Loucy (cell line): ENCODE measurements at regions not wholly inside any gene's neighbourhood (a gene's known extent, or its start where the extent isn't known, plus 50 kb on each side); places are given as distances from the start of the nearest gene placed in this dataset.

Experiments used
- H2AFZ ChIP-seq: fragments of 200-600 bp; sonication (generic); 2 replicates; pipeline ENCODE4 v1.6.0; 2016; ENCODE audit warnings: antibody characterized with exemption, mild to moderate bottlenecking, low read length, moderate library complexity
- H3F3A ChIP-seq: fragments of 200-600 bp; 2 replicates; pipeline ENCODE4 v1.6.0; 2016; ENCODE audit warnings: antibody characterized with exemption, low read depth, mild to moderate bottlenecking
- H3K27me3 ChIP-seq: fragments of 200-600 bp; sonication (generic); 2 replicates; pipeline ENCODE4 v1.6.1; 2014; ENCODE audit warnings: low read length, mild to moderate bottlenecking; ENCODE audit not compliant: insufficient read depth, poor library complexity, severe bottlenecking
- H3K36me3 ChIP-seq: fragments of 200-600 bp; sonication (generic); 2 replicates; pipeline ENCODE4 v1.6.1; 2016; ENCODE audit warnings: low read length; ENCODE audit not compliant: insufficient read depth
- H3K4me1 ChIP-seq: fragments of 200-600 bp; sonication (generic); 2 replicates; pipeline ENCODE4 v1.5.1; 2014; ENCODE audit warnings: low read length, mild to moderate bottlenecking; ENCODE audit not compliant: insufficient read depth, poor library complexity, severe bottlenecking
- H3K4me2 ChIP-seq: fragments of 200-600 bp; sonication (generic); 2 replicates; pipeline ENCODE4 v1.6.0; 2014; ENCODE audit warnings: antibody characterized with exemption, low read length, low read depth, mild to moderate bottlenecking; ENCODE audit not compliant: poor library complexity, severe bottlenecking
- H3K4me3 ChIP-seq: fragments of 200-600 bp; sonication (generic); 2 replicates; pipeline ENCODE4 v1.5.1; 2014; ENCODE audit warnings: low read length, mild to moderate bottlenecking, mixed read lengths; ENCODE audit not compliant: poor library complexity, severe bottlenecking
- H3K79me2 ChIP-seq: fragments of 200-600 bp; sonication (generic); 2 replicates; pipeline ENCODE4 v1.6.1; 2014; ENCODE audit warnings: low read length; ENCODE audit not compliant: insufficient read depth
- H3K9ac ChIP-seq: fragments of 200-600 bp; sonication (generic); 2 replicates; pipeline ENCODE4 v1.6.0; 2014; ENCODE audit warnings: mild to moderate bottlenecking, low read depth, low read length, moderate library complexity; ENCODE audit not compliant: poor library complexity, severe bottlenecking
- H3K9me2 ChIP-seq: fragments of 200-600 bp; sonication (generic); replicated peaks from 2 replicates; pipeline ENCODE4 v1.6.1; 2016; ENCODE audit warnings: low read depth, low read length, mixed read lengths
- H3K9me3 ChIP-seq: fragments of 200-600 bp; sonication (generic); 2 replicates; pipeline ENCODE4 v1.6.1; 2014; ENCODE audit warnings: mild to moderate bottlenecking, antibody characterized with exemption, low read length, low read depth; ENCODE audit not compliant: insufficient read depth
- H4K20me1 ChIP-seq: fragments of 200-600 bp; sonication (generic); 2 replicates; pipeline ENCODE4 v1.6.0; 2014; ENCODE audit warnings: antibody characterized with exemption, low read length, mild to moderate bottlenecking; ENCODE audit not compliant: insufficient read depth, poor library complexity, severe bottlenecking
- EZH2phosphoT487 ChIP-seq: fragments of 200-600 bp; IDR thresholded peaks from 2 replicates; pipeline ENCODE4 v1.6.1; 2018; ENCODE audit warnings: antibody characterized with exemption, mild to moderate bottlenecking, moderate library complexity, borderline replicate concordance
- TF ChIP-seq, protein P1 (sequence below): fragments of 200-600 bp; sonication (generic); conservative IDR thresholded peaks from 2 replicates; pipeline ENCODE4 v1.5.1; 2014; ENCODE audit warnings: mild to moderate bottlenecking, antibody characterized with exemption, low read length

GRCh38 chr5:78726571-78726970 is 78.0 kb upstream of the LHFPL2 start:
- Histone ChIP-seq H3K27me3 (no peaks in the 10 kb centered on the region), H4K20me1 (no peaks in the 10 kb centered on the region), H3K4me1 (peaks cover 13% of the 10 kb centered on the region), H3K79me2 (no peaks in the 10 kb centered on the region), H3K9me3 (no peaks in the 10 kb centered on the region), H3F3A (no peaks in the 10 kb centered on the region), H3K4me3 (no peak overlapping the region), H3K9ac (no peak overlapping the region), H3K9me2 (no peaks in the 10 kb centered on the region), H3K36me3 (no peaks in the 10 kb centered on the region), H3K4me2 (no peak overlapping the region), H2AFZ (no peak overlapping the region)
- TF ChIP-seq EZH2phosphoT487: no peak
- TF ChIP-seq, protein P1, sequence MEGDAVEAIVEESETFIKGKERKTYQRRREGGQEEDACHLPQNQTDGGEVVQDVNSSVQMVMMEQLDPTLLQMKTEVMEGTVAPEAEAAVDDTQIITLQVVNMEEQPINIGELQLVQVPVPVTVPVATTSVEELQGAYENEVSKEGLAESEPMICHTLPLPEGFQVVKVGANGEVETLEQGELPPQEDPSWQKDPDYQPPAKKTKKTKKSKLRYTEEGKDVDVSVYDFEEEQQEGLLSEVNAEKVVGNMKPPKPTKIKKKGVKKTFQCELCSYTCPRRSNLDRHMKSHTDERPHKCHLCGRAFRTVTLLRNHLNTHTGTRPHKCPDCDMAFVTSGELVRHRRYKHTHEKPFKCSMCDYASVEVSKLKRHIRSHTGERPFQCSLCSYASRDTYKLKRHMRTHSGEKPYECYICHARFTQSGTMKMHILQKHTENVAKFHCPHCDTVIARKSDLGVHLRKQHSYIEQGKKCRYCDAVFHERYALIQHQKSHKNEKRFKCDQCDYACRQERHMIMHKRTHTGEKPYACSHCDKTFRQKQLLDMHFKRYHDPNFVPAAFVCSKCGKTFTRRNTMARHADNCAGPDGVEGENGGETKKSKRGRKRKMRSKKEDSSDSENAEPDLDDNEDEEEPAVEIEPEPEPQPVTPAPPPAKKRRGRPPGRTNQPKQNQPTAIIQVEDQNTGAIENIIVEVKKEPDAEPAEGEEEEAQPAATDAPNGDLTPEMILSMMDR: no peak

- H4K20me1 ChIP-seq: no peaks in the 10 kb centered on the region
- TF ChIP-seq, protein P1: no peak
- TF ChIP-seq EZH2phosphoT487: no peak
- no peaks in the 10 kb centered on the region for H3K36me3 ChIP-seq
These were observed 77.4 kb upstream of the LHFPL2 start for GRCh38 chr5:78726003-78726402.

GRCh38 chr5:78724061-78724460 is 75.5 kb upstream of the LHFPL2 start:
- H3K4me1 ChIP-seq: peaks cover 33% of the 10 kb centered on the region
- H3K9me2 ChIP-seq: no peaks in the 10 kb centered on the region
- no peak overlapping the region for H3K4me3 ChIP-seq
- H3K9ac ChIP-seq: no peak overlapping the region
- H3K9me3 ChIP-seq: no peaks in the 10 kb centered on the region
- no peaks in the 10 kb centered on the region for H3K36me3 ChIP-seq
- H3K4me2 ChIP-seq: no peak overlapping the region
- H2AFZ ChIP-seq: no peak overlapping the region
- no peaks in the 10 kb centered on the region for H3K27me3 ChIP-seq
- no peaks in the 10 kb centered on the region for H4K20me1 ChIP-seq
- H3F3A ChIP-seq: no peaks in the 10 kb centered on the region
- H3K79me2 ChIP-seq: no peaks in the 10 kb centered on the region
- TF ChIP-seq, protein P1: no peak
- no peak for TF ChIP-seq EZH2phosphoT487

More at GRCh38 chr5:78726003-78726402, 77.4 kb upstream of the LHFPL2 start:
- no peaks in the 10 kb centered on the region for H3K27me3 ChIP-seq
- H3K9me3 ChIP-seq: no peaks in the 10 kb centered on the region
- H3K9ac ChIP-seq: no peak overlapping the region
- H3K9me2 ChIP-seq: no peaks in the 10 kb centered on the region
- no peak overlapping the region for H3K4me3 ChIP-seq
- no peak overlapping the region for H3K4me2 ChIP-seq
- H3K79me2 ChIP-seq: no peaks in the 10 kb centered on the region
- H2AFZ ChIP-seq: no peak overlapping the region
- peaks cover 17% of the 10 kb centered on the region for H3K4me1 ChIP-seq
- no peaks in the 10 kb centered on the region for H3F3A ChIP-seq
